ENCODE measurements at regions not wholly inside any gene's neighbourhood (a gene's known extent, or its start where the extent isn't known, plus 50 kb on each side); places are given as distances from the start of the nearest gene placed in this dataset.
"Not testable (repeated sequence)": the region's sequence is repeated elsewhere in the genome, so short reads cannot be mapped to it uniquely, and the experiment has no call there.

DNA sequence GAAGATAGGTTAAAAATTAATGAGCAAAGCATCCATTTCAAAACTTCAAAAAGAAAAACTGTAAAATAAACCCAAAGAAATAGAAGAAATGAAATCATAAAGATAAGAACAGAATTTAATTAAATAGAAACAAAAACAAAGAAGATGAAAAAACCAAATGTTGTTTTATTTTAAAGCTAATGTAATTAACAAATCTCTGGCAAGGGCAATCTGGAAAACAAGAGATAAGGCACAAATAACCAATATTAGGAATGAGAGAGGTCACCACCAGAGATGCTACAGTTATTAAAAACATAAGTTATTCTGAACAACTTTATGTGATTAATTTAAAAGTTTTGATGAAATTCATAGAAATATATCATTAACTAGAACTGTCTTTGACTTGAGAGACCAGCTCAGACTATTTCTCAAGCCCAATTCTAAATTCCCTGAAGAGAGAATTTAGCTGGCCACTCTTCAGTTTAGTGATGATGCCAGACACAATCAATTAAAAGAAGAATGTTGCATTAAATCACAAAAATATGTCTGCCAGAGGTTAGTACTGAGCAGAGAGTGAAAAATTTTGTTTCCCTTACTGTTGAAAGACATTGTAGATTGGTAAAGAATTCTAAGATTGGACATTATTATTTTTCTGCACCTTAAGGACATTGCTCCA, 227.4 kb upstream of the VLDLR start:
- TF ChIP-seq EZH2 (IDR thresholded peaks at IDR 0.05; ENCODE audit: low read depth, unreplicated experiment); JUNB (IDR thresholded peaks at IDR 0.05; ENCODE audit: unreplicated experiment); STAT1 (IDR thresholded peaks at IDR 0.05; ENCODE audit: unreplicated experiment); CREB1 (CRISPR knock-in tag; IDR thresholded peaks at IDR 0.05; ENCODE audit: low read depth); POLR2AphosphoS5 (IDR thresholded peaks at IDR 0.05; ENCODE audit: low read depth); NANOG (IDR thresholded peaks at IDR 0.05; ENCODE audit: borderline replicate concordance); EZH2phosphoT487 (IDR thresholded peaks at IDR 0.05; ENCODE audit: unreplicated experiment): not testable (repeated sequence)
- TF ChIP-seq, protein P1, sequence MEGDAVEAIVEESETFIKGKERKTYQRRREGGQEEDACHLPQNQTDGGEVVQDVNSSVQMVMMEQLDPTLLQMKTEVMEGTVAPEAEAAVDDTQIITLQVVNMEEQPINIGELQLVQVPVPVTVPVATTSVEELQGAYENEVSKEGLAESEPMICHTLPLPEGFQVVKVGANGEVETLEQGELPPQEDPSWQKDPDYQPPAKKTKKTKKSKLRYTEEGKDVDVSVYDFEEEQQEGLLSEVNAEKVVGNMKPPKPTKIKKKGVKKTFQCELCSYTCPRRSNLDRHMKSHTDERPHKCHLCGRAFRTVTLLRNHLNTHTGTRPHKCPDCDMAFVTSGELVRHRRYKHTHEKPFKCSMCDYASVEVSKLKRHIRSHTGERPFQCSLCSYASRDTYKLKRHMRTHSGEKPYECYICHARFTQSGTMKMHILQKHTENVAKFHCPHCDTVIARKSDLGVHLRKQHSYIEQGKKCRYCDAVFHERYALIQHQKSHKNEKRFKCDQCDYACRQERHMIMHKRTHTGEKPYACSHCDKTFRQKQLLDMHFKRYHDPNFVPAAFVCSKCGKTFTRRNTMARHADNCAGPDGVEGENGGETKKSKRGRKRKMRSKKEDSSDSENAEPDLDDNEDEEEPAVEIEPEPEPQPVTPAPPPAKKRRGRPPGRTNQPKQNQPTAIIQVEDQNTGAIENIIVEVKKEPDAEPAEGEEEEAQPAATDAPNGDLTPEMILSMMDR (conservative IDR thresholded peaks at IDR 0.05; ENCODE audit: low read depth in 2 of 2): not testable (repeated sequence)
